ENCODE measurements at regions not wholly inside any gene's neighbourhood (a gene's known extent, or its start where the extent isn't known, plus 50 kb on each side); places are given as distances from the start of the nearest gene placed in this dataset.

GRCh38 chr2:64825831-64826491 is 163.2 kb upstream of the SLC1A4 start:
- no peak for TF ChIP-seq POLR2A (IDR thresholded peaks at IDR 0.05; ENCODE audit: low read depth, low read length)
- FAIRE-seq: no peak
- DNase-seq (ENCODE audit: insufficient read length, low spot score): no peak

DNA sequence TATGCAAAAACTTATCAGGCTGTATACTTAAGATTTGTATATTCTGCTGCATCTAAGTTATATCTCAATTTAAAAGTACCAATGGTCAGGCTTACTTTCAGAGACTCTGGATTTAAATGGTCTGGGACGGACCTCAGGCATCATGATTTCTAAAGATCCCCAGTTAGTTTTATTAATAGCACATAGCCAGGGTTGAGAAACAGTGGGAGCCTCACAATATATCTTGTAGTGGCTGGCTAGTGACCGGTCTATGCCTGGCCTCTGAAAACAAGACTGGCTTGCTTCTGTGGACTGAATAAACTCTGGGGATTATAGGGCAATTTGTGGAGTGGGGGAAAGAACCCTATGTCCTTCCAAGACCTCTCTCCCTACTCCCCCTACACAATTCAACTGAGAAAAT is 162.5 kb upstream of the SLC1A4 start:
- TF ChIP-seq POLR2A (IDR thresholded peaks at IDR 0.05; ENCODE audit: low read depth, low read length): no peak
- no peak for FAIRE-seq
- DNase-seq (ENCODE audit: insufficient read length, low spot score): no peak

DNA sequence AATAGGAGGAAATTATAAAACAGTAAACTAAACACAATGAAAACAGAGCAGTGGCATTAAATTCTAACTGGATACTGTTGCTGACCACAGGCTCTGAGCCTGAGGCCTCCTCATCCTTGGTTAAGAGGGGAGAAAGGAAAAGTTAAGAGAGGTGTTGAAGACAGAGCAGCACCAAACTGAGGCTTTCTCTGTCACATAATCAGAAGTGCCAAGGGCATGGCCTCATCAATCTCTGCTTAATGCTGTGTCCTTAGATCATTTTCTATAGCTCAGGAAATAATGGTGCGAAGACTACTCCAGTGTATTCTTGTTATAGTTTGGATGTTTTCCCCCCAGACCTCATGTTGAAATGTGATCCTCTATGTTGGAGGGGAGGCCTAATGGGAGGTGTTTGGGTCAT is 160.9 kb upstream of the SLC1A4 start:
- FAIRE-seq (no peak), DNase-seq (ENCODE audit: insufficient read length, low spot score) (no peak)
- no peak for TF ChIP-seq POLR2A (IDR thresholded peaks at IDR 0.05; ENCODE audit: low read depth, low read length)

GRCh38 chr2:64829525-64829924 is 159.7 kb upstream of the SLC1A4 start:
- TF ChIP-seq POLR2A (IDR thresholded peaks at IDR 0.05; ENCODE audit: low read depth, low read length): no peak
- no peak for DNase-seq (ENCODE audit: insufficient read length, low spot score)
- FAIRE-seq: no peak

DNA sequence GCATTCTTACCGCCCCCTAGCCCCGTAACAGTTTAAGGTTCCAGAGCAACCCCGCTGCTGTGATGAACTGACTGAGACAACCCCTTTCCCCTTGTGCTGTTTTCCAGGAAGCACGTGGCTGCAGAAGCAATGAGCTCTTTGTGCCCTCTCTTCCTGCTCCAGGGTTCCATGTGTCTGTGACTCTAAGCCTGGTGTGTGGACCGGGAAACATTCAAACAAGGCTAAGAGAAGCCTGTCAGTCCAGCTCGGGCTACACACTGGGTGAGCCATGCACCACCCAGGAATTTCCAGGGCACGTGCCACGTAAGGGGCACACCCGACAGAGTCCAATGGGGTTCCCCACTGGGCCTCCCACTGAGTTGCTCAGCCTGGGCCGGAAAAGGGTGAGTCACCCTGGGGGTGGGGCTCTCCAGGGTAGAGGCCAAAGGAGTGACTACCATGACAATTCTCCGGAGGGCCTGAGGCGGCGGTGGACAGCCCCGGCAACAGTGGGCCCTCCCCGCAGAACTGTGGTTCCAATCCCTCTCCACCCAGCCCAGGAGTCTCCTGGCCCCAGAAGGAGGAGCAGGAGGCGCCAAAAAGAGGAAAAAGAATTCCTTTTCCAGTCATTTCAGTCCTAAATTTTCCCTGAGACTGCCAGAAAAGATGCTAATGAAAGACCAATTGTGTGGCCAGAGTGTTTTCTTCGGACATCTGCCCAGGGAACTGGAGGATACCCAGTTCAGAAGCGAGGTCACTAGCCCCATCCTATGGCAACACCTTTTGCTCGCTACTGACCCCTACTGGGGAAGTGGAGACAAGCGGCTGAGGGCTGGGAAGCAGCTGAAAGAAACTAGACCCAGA is 157.8 kb upstream of the SLC1A4 start:
- no peak for TF ChIP-seq POLR2A (IDR thresholded peaks at IDR 0.05; ENCODE audit: low read depth, low read length)
- peak; percentile 81 for DNase-seq (ENCODE audit: insufficient read length, low spot score)
- FAIRE-seq: peak; percentile 89

GRCh38 chr2:64831977-64832328 is 157.2 kb upstream of the SLC1A4 start:
- TF ChIP-seq POLR2A (IDR thresholded peaks at IDR 0.05; ENCODE audit: low read depth, low read length): no peak
- no peak for FAIRE-seq

GRCh38 chr2:64832936-64833335 is 156.3 kb upstream of the SLC1A4 start:
- no peak for DNase-seq (ENCODE audit: insufficient read length, low spot score)
- TF ChIP-seq POLR2A (IDR thresholded peaks at IDR 0.05; ENCODE audit: low read depth, low read length): no peak
- no peak for FAIRE-seq

More at GRCh38 chr2:64831977-64832328, 157.2 kb upstream of the SLC1A4 start:
- no peak for DNase-seq (ENCODE audit: insufficient read length, low spot score)

GRCh38 chr2:64836566-64836965 is 152.6 kb upstream of the SLC1A4 start:
- DNase-seq (ENCODE audit: insufficient read length, low spot score): no peak
- no peak for TF ChIP-seq POLR2A (IDR thresholded peaks at IDR 0.05; ENCODE audit: low read depth, low read length)
- FAIRE-seq: no peak

- FAIRE-seq (peak; percentile 65), DNase-seq (ENCODE audit: insufficient read length, low spot score) (no peak)
- no peak for TF ChIP-seq POLR2A (IDR thresholded peaks at IDR 0.05; ENCODE audit: low read depth, low read length)
These were observed 152.0 kb upstream of the SLC1A4 start for GRCh38 chr2:64837116-64837731.

GRCh38 chr2:64837925-64838641 is 151.1 kb upstream of the SLC1A4 start:
- no peak for DNase-seq (ENCODE audit: insufficient read length, low spot score)
- no peak for TF ChIP-seq POLR2A (IDR thresholded peaks at IDR 0.05; ENCODE audit: low read depth, low read length)
- no peak for FAIRE-seq

DNA sequence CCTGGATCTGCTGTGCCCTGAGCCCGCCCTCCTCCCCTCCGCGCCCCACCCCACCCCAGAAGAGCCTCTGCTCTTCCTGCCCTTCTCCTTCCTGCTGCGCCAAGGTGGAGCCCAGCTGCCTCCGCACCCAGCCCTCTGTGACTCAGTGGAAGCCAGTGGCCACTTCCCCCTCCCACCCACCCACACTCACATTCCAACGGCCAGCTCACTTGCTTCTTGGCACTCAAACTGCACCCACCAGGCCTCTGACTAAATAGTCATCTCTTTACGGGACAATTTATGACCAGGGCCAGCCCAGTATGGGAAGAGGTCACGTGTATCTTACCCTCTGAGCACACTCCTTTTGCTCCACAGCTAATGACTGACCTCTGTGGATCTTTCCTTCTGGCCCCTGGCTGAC is 150.4 kb upstream of the SLC1A4 start:
- TF ChIP-seq POLR2A (IDR thresholded peaks at IDR 0.05; ENCODE audit: low read depth, low read length): no peak
- FAIRE-seq (peak; percentile 23), DNase-seq (ENCODE audit: insufficient read length, low spot score) (peak; percentile 55)

GRCh38 chr2:64839844-64840243 is 149.4 kb upstream of the SLC1A4 start:
- FAIRE-seq: no peak
- TF ChIP-seq POLR2A (IDR thresholded peaks at IDR 0.05; ENCODE audit: low read depth, low read length): no peak
- DNase-seq (ENCODE audit: insufficient read length, low spot score): no peak

GRCh38 chr2:64840426-64840881 is 148.7 kb upstream of the SLC1A4 start:
- DNase-seq (ENCODE audit: insufficient read length, low spot score) (no peak), FAIRE-seq (no peak)
- TF ChIP-seq POLR2A (IDR thresholded peaks at IDR 0.05; ENCODE audit: low read depth, low read length): no peak

GRCh38 chr2:64841461-64841860 is 147.7 kb upstream of the SLC1A4 start:
- FAIRE-seq: no peak
- DNase-seq (ENCODE audit: insufficient read length, low spot score): no peak
- TF ChIP-seq POLR2A (IDR thresholded peaks at IDR 0.05; ENCODE audit: low read depth, low read length): no peak

Measured in H54 (cell line).